SKM-1 treated with dmso at 0.1 percent for 144 hours (cell line): ENCODE measurements at regions not wholly inside any gene's neighbourhood (a gene's known extent, or its start where the extent isn't known, plus 50 kb on each side); places are given as distances from the start of the nearest gene placed in this dataset.

Source experiments
- DNase-seq: peaks from one replicate; lab custom pipeline; 2025; ENCODE audit not compliant: unreplicated experiment; lab: John Stamatoyannopoulos, UW

DNA sequence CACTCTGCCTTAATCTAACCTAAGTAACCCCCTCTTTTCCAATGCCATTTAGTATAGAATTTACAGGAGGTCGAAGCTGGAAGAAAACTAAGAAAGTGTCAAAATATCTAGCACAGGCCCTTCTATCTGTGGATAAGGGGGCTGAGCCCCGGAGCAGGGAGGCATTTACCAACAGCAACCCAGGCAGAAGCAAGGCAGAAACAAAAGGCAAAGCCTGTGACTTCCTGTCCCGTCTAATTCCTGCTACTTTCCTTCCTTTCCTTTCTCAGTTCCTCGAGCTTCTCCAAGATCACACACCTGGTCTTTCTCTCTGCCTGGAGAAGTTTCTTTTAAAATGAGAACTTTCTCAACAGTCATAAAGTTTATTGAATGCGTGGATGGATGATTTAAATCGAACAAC, 146.0 kb downstream of the FOXA2 start:
- DNase-seq, result no peak

DNA sequence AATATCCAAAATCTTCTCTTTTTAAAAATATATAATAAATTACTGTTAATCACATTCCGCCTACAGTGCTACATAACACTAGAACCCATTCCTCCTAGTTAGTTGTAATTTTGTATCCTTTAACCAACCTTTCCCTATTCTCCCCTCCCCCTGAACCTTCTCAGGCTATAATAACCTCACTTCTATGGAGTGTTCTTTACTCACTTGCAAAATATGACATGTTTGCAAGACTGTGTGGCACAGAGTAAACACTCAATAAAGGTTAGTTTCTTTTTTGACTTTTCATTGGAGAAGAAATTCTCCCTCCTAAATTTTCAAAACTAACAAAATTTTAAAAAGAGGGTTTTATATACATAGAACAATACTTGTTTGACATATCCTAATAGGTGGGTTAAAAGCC, 147.0 kb downstream of the FOXA2 start:
- no peak for DNase-seq

DNA sequence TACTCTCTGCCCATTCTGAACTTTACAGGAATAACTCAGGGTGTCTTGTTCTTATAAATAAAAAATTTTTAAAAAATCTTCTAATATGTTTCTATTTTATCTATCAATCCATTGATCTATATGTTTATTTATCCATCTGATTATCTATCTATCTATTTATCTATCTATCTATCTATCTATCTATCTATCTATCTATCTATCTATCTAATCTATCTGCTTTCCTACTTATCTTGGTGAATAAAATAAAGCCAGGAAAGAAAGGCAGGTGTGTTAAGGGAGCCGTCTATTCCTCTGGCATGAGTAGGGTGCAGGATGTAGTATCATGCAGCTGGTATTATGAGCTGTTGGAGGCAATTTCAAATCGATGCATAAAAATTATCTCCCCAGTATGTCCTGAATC, 153.0 kb downstream of the FOXA2 start:
- no peak for DNase-seq

DNA sequence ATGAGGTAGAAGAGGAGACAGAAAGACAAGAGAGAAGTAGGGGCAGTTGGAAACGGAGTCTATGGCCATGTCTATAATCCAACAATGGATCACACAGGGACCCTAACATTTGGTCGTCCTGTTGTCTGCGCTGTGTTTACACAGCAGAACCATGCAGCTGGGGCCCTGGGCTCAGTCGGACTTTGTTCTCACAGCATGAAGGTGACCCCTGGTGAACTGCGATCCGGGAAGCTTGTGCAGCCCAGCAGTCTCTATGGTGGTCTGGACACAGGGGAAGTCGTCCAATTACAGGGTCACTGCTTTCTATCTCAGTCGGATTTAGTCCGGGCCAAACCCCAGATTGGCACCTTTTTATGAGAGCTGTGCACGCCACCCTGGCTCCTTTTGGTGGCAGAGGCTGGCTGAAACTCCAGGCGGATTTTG, 153.6 kb downstream of the FOXA2 start:
- no peak for DNase-seq

DNA sequence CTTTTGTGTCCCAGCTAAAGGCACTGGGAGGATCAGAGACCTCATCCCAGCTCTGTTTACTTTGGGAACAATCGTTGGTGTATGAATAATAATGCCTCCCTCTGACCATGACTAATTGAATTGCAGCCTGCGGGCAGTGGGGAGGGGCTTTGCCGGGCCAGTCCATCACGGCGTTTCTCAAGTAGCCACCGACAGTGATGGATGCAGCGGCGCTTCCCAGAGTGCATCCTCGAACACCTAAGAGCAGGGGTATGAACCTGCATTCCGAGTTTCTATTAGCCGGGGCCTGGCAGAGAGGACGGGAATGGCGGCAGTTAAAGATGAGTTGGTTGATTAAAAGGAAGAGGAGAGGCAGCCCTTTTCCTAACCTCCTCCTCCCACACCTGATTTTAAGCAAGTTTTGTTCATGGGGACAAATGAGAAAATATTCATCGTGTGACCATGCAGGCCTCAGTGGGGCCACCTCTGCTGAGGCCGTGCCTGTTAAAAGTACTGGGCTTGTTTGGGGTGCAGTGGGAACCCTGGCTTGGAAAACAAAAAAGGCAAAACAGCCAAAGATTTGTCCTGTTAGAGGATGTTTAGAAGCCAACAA, 154.1 kb downstream of the FOXA2 start:
- no peak for DNase-seq

DNA sequence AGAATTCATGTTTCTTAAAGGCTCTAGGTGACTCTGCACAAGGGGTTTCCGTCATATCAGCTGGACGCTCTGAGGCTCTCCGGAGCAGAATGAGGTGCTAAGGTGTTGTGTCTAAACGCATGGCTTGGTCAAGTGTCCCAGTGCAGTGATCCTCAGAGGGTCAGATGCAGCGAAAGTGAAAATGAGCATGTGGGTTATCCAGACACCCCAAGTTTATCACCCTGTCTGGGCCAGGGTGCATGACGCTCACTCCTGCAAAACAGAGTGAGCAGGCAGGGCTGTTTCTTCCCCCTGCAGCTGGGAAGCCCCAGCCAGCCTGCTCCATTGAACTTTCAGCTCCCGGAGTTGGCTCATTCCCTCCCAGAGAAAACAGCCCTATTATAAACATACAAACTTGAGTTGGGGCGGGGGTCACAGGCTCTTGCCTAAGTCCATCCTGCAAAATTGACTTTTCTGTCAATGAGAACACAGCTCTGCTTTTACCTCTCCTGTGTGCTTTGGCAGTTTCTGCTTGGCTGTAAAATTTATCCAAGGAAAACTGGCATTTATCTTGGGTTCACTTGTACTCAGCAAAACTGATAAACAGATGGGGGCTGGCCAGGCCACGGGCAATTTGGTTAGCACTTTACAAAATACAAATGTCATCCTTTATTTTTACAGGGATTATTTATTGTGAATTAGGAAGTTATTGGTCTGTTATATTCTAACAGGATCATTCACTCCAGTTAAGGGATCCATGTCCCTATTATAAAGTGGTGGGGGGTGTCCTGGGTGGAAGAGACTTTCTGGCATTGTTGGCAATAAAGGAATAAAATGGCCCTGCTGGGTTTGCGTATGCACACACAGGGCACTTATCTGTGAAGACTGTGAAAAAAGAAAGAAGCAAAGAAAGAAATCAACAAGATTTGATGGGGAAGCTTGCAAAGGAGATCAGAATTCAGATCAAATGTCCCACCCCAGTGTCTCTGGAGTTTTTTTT, 154.9 kb downstream of the FOXA2 start:
- no peak for DNase-seq

DNA sequence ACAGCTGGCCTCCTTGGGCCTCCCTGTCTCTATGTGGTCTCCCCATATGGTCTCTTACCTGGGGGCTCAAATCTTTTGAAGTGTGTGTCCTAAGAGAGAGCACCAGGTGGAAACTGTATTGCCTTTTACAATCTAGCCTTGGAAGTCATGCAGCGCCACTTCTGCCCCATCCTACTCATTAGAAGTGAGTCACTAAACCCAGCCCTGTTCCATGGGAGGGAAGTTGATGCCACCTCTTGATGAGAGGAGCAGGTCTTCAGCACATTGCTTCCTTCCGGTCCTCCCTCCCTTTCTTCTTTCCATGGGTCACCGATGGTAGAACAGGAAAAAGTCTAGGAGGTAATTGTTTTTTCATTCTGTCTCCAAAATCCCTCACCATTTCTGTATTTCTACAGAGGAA, 156.3 kb downstream of the FOXA2 start:
- DNase-seq, result no peak

DNA sequence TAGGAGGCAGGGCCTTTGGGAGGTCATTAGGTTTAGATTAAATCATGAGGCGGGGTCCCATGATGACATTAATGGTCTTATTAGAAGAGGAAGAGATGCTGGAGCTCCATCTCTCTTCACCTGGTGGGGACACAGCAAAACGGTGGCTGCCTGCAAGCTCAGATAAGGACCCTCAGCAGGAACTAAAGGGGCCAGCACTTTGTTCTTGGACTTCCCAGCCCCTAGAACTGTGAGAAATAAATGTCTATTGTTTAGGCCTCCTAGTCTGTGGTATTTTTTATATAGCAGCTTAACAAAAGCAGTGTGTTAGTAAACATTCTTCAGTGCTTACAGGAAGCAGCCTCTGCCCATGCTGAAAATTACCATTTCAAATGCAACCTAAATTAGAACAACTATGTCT, 157.6 kb downstream of the FOXA2 start:
- DNase-seq, result no peak

DNA sequence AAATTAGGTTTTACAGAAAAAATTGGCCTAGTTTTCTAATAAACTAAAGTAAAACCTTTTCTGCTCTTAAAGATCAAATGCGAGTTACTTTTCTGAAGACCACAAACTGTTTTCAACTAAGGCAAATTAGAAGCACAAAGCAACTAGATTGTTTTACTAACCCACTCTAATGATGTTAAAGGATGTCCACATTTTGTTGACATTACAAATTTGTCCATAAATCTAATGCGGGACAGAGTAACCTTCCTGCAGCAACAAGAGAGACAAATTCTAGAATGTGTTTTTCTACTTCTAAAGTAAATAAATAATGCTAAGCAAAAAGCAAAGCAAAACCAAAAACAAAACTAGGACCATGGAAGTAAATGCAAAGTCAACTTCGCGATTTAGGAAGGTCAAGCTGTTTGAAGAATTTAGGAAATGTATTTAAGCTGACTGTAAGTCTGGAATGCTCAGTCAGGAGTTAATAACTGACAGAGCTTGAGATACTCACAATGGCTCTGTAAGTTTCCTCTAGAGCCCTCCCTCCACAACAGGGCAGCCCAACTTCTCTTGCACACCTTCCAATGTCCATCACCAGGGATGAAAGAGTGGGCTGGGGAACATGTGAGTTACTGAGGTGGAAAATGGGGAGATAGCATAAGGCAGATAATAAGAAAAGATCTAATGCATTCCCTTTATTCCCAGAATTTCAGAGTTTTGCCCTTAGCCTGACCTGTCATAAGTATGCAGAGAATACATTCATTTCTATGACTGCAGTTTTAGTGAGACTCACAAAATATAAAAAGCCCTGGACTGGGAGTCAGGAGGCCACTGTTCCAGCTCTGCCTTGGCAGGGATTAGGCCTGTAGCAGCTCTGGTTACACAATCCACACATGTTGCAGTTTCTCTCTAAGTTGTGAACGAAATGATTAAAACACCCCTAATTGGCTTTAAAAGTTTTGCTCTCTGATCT, 158.8 kb downstream of the FOXA2 start:
- no peak for DNase-seq

DNA sequence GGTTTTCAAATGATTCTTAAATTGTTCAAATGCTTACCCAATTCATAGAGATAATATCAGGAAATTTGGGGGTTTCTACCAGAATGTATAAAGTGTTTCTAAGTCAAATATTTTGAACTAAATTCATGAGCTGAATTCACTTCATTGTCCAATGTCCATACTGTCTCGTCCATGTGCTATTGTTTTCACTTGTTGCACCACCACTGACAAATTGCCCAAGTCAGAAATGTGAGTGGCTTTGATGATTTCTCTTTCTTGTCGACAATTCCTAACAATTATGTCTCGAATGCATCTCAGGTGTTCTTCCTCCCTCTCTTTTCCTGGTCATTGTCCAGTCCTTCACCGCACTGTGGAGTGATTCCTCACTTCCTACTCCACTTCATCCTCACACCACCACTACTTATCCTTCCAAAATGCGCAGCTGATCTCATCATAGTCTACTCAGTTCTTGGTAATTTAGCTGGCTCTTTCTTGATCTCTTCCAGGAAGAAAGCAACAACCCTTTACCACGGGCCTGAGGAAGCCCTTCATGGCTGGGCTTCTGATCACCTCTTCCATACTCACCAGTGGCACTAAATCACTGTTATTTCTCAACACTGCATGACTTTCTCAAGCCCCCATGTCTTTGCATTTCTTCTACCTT, 161.1 kb downstream of the FOXA2 start:
- no peak for DNase-seq

DNA sequence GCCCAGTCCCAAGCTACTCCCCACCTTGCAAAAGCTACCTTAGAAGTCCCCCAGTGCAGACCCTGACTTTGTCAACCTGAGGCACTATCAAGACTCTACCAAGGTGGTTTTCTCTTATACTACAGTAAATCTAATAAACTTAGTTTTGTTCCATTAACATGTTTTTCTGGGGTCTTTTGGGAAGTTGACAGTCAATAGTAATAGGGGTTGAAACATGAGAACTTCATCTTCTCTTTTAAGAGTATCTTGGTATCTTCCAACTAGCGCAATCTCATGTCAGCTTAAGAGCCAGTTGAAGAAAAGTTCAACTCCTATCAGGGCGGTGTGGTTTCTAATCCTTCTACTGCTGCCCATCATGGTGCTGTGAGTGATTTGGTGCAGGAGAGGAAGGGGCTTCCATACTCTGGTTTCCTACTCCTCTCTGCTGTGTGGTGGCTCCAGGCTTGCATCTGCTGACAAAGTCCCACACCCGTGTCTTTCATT, 164.2 kb downstream of the FOXA2 start:
- DNase-seq, result no peak

DNA sequence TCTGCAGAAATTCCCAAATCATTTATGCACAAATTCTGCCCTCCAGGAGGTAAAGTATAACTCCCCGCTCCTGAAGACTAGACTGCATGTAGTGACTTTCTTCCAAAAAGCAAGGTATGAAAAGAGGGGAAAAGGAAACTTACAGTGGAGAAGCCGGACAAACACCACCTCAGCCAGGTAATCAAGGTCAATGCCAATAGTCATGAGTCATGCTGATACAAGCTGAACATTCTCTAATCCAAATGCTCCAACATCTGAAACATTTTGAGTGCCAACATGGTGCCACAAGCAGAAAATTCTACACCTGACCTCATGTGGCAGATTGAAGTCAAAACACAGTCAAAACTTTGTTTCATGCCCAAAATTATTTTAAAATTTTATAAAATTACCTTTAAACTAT, 165.6 kb downstream of the FOXA2 start:
- DNase-seq, result no peak

DNA sequence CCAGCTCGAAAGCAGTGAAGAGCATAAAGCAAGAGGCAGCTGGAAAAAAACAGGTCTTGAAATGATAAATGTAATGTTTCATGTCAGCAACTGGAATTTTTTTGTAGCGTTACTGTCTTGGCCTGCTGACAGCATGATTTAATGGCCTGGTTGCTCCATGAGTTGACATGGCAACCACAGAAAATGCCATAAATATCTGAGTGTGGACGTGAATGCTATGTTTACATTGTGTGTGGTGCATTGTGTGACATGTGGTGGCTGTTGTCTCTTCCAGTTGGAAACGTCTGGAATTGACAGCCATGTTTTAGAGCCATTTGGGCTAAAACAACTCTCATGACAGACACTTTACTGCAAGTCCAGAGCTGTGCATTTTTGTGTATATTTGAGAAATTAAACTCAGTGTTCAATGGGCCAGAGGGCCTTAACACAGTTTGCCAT, 170.0 kb downstream of the FOXA2 start:
- no peak for DNase-seq

DNA sequence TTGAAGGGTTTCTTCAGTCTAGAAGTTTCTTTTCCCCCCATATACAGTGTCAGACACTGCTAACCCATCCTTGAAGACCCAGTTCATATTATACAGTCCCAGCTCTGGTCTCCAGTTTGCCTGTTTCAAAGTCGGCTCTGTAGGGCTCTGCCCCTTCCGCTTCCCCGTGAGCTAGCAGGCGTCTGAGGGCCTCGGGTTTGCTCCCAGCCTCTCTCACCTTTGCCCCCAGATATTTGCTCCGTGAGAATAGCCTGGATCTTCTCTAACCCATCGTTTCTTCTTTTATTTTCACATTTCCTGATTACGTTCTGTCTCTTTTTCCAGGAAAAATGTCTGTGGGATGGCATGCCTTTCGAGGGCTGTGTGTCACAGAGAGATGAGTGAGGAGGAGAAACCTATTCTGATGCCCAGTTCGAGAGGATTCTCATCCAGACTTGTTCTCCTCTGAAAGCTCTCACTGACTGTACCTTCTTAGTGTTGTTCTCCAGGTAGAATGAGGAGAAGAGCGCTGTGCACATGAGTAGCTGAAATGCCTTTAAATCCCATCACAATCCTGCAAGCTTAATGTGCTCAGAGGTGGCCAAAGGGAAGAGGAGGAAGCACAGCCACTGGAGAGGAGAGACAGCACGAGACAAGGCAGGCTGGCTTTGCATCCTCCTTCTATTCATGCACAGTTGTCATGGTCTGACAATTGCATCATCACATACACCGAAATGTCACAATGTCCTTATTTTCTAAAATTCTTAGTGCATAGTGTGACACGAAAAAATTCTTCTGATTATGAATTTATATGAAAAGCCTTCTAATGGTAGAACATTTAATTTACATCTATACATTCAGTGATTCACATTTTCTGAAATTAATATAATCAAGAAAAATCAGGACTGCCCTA, 171.1 kb downstream of the FOXA2 start:
- DNase-seq, result no peak

DNA sequence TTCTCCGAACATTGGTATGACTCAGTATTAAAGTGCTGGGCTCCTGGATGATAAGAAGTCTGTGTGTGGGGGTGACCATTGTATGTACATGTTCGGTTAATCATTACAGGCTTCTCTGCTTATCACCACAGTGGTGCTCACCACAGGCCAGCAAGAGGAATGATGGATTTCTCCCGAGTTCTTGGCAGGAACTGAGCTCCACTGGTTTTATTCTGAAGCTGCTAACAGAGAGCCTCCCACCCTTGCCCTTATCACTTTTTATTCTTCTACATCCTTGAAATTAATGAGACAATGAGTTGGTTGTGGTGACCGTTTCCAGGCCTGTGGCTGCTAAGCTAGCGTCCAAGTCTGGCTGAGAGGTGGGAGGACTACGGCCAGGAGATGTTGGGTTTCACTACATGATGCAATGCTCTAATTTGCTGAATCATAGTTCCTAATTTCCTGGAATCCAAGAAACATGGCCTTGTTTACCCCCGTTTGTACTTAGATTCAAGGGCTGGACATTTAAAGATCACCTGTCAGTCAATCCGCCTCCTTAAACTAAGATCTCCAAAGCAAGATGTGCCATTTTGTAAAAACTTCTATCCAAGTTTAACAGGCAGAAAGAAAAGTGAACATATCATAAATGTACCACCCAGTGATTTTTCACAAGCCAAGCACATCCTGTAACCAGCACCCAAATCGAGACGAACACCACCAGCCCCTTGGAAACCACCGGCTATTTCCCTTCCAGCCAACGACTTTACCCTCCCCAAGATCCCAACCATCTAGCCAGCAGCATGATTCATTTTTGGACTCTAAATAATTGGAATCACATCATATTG, 172.5 kb downstream of the FOXA2 start:
- no peak for DNase-seq

DNA sequence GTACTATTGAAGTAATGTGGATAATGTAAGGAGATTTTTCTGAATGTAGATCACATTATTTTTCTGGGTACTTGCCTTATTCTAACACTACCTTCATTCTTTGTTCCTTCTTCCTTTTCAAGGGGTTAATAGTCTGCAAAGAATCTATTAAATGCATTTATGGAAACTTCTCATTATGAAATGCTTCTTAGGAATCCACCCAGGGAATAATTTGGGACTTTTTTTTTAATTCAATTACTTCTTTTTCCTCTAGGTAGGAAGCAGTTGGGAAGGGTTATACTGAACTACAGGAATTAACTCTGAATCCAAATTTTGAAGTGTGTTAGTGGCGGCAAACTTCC, 173.1 kb downstream of the FOXA2 start:
- no peak for DNase-seq

DNA sequence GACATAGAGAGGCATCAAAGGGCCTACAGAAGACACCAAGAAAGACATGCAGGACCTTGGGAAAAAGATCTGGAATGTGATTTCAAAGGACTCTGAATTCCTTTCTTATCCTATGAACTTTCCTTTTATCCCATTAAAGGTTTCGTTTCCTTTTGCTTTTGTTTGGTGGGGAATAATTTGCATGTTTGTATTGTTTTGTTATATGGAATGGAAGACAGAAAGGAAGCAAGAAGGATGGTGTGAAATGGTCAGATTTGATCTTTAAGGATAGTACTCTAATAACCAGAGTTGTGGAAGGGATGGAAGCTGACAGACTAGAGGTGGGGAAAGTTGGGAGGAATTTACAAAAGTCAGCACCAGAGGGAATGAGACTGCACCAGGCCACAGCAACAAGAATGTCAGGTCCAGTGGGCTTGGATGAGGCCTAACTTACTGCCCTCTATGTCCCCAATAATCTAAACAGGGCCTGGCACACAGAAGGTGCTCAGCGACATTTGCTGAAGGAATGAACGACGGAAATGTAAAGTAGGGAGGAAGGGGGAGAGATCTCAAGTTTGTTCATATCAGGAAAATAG, 173.7 kb downstream of the FOXA2 start:
- DNase-seq, result no peak

DNA sequence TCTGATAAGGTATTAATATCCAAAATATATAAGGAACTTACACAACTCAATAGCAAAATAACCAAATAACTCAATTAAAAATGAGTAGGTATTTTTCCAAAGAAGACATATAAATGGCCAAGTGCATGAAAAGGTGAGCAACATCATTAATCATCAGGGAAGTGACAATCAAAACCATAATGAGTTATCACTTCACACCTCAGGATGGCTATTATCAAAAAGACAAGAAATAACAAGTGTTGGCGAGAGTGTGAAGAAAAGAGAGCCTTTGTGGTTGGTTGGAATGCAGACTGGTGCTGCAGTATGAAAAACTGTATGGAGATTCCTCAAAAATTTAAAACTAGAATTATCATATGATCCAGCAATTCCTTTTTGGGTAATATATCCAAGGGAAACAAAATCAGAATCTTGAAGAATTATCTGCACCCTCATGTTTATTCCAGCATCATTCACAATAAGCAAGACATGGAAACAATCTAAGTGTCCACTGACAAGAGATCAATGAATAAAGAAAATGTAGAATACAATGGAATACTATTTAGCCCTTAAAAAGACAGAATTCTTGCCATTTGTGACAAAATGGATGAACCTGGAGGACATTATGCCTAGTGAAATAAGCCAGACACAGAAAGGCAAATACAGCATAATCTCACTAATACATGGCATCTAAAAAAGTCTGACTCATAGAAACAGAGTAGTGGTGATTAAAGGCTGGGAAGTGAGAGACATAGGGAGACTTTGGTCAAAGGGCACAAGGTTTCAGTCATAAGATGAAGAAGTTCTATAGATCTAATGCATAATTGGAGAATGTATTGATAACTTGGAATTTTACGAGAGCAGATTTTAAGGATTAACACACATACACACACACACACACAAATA, 175.6 kb downstream of the FOXA2 start:
- no peak for DNase-seq
